ENCODE measurements at regions not wholly inside any gene's neighbourhood (a gene's known extent, or its start where the extent isn't known, plus 50 kb on each side); places are given as distances from the start of the nearest gene placed in this dataset.
"Not testable (repeated sequence)": the region's sequence is repeated elsewhere in the genome, so short reads cannot be mapped to it uniquely, and the experiment has no call there.

GRCh38 chr16:26700250-26700649 is 366.5 kb upstream of the C16orf82 start:
- Mint-ChIP-seq H3K27ac (no peak overlapping the region), H3K4me3 (no peak overlapping the region), H3K9me3 (peaks cover 6% of the 10 kb centered on the region), H3K36me3 (no peaks in the 10 kb centered on the region), H3K4me1 (ENCODE audit: low read depth) (no peaks in the 10 kb centered on the region), H3K27me3 (no peaks in the 10 kb centered on the region)
- ChIA-PET POLR2A (no interaction called here), CTCF (no interaction called here)
- intact Hi-C loops (cut with micrococcal nuclease), result no loop called here
- DNase-seq, result no peak

- H3K4me3 Mint-ChIP-seq, result no peak overlapping the region
- H3K27ac Mint-ChIP-seq, result no peak overlapping the region
These were observed 365.4 kb upstream of the C16orf82 start for GRCh38 chr16:26701243-26701886.

DNA sequence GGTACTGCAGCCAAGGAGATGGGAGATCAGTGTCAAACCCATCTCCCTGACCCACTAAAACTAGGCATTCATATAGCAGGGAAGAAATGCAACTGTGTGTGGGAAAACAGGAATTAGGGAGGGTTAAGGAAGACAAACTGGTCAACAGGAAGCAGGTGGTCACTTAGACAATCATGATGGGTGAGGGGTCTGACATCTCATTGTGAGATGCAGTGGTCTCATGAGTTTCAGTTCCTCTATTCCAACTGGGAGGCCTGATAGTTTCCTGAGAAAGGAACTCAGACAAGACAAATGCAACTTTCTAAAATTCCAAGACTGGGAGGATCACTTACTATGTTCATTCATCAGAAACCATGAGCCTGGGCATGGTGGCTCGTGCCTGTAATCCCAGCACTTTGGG is 361.4 kb upstream of the C16orf82 start:
- ChIA-PET CTCF (no interaction called here), POLR2A (no interaction called here)
- H3K36me3 Mint-ChIP-seq, result no peaks in the 10 kb centered on the region
- no peak overlapping the region for H3K27ac Mint-ChIP-seq
- DNase-seq, result no peak
- H3K4me3 Mint-ChIP-seq, result no peak overlapping the region
- H3K27me3 Mint-ChIP-seq, result peaks cover 3% of the 10 kb centered on the region
- intact Hi-C loops (cut with micrococcal nuclease), result no loop called here
- H3K4me1 Mint-ChIP-seq (ENCODE audit: low read depth), result no peaks in the 10 kb centered on the region
- peaks cover under 1% of the 10 kb centered on the region for H3K9me3 Mint-ChIP-seq

More at GRCh38 chr16:26701243-26701886, 365.4 kb upstream of the C16orf82 start:
- ChIA-PET POLR2A (no interaction called here), CTCF (no interaction called here)
- no peak for DNase-seq
- no peaks in the 10 kb centered on the region for H3K36me3 Mint-ChIP-seq
- no peaks in the 10 kb centered on the region for H3K4me1 Mint-ChIP-seq (ENCODE audit: low read depth)
- peaks cover 6% of the 10 kb centered on the region for H3K9me3 Mint-ChIP-seq
- H3K27me3 Mint-ChIP-seq, result peaks cover 3% of the 10 kb centered on the region
- intact Hi-C loops (cut with micrococcal nuclease), result no loop called here

DNA sequence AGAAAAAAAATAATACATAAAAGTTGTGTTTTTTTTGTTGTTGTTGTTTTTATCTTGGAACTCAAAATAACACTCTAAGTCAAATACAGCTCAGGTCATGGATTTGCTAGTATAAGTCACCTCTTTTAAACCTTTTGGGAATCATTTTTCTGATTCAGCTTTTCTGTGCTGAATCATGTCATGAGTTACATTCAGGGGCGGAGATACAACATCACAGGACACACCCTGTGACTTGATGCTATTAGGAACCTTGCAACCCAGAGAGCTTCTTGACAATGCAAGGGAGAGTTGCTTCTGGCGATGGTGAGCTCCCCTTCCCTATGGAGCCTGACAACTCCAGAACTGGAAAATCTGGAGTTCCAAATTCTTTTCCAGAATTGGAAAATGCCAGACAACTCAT is 358.3 kb upstream of the C16orf82 start:
- Mint-ChIP-seq H3K4me1 (ENCODE audit: low read depth) (no peaks in the 10 kb centered on the region), H3K27ac (no peak overlapping the region), H3K4me3 (no peak overlapping the region), H3K36me3 (no peaks in the 10 kb centered on the region), H3K9me3 (no peaks in the 10 kb centered on the region), H3K27me3 (peaks cover 3% of the 10 kb centered on the region)
- intact Hi-C loops (cut with micrococcal nuclease), result no loop called here
- ChIA-PET POLR2A (no interaction called here), CTCF (no interaction called here)
- DNase-seq, result no peak

- H3K4me1 Mint-ChIP-seq (ENCODE audit: low read depth), result no peaks in the 10 kb centered on the region
- DNase-seq, result no peak
- intact Hi-C loops (cut with micrococcal nuclease), result no loop called here
- POLR2A ChIA-PET, result no interaction called here
- H3K4me3 Mint-ChIP-seq, result no peak overlapping the region
- CTCF ChIA-PET, result no interaction called here
- no peaks in the 10 kb centered on the region for H3K9me3 Mint-ChIP-seq
- peaks cover 3% of the 10 kb centered on the region for H3K27me3 Mint-ChIP-seq
- no peak overlapping the region for H3K27ac Mint-ChIP-seq
- no peaks in the 10 kb centered on the region for H3K36me3 Mint-ChIP-seq
These were observed 357.6 kb upstream of the C16orf82 start for GRCh38 chr16:26709175-26709574.

DNA sequence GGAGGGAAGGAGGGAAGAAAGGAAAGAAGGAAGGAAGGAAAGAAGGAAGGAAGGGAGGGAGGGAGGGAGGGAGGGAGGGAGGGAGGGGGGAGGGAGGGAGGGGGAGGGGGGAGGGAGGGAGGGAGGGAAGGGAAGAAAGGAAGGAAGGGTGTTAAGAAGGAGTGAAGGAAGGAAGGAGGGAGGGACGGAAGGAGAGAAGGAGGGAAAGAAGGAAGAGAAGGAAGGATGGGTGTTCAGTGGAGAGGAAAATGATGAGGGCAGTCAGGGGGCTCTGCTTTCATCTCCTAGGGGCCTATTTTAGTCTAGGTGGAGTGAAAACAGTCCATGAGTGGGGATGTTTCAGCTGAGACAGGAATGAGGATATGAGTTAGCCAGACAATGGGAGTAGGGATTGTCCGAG is 357.0 kb upstream of the C16orf82 start:
- Mint-ChIP-seq H3K4me3 (no peak overlapping the region), H3K9me3 (no peaks in the 10 kb centered on the region), H3K36me3 (no peaks in the 10 kb centered on the region), H3K27me3 (peaks cover 3% of the 10 kb centered on the region), H3K4me1 (ENCODE audit: low read depth) (no peaks in the 10 kb centered on the region), H3K27ac (no peak overlapping the region)
- POLR2A ChIA-PET, result no interaction called here
- intact Hi-C loops (cut with micrococcal nuclease), result no loop called here
- no peak for DNase-seq
- CTCF ChIA-PET, result no interaction called here

DNA sequence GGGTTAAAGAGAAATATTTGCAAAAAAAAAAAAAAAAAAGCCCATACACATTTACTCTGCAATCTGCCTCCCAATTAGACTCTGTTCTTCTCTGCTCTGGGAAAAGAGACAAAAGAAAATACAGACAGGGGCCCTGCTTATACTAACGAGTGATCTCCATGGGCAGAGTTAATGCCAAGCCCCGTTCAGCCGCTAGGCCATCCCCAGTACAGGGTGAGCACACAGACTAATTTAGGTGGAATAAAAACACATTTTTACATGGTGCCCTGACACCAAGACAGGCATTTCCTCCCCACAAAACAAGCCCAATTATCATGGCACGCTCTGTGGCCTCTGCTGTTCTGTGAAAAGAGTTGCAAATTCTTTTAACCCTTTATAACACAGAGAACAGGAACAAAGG is 356.3 kb upstream of the C16orf82 start:
- Mint-ChIP-seq H3K36me3 (no peaks in the 10 kb centered on the region), H3K4me1 (ENCODE audit: low read depth) (no peaks in the 10 kb centered on the region), H3K9me3 (no peaks in the 10 kb centered on the region), H3K27ac (no peak overlapping the region), H3K27me3 (peaks cover 3% of the 10 kb centered on the region), H3K4me3 (no peak overlapping the region)
- no peak for DNase-seq
- ChIA-PET POLR2A (no interaction called here), CTCF (no interaction called here)
- intact Hi-C loops (cut with micrococcal nuclease), result no loop called here

DNA sequence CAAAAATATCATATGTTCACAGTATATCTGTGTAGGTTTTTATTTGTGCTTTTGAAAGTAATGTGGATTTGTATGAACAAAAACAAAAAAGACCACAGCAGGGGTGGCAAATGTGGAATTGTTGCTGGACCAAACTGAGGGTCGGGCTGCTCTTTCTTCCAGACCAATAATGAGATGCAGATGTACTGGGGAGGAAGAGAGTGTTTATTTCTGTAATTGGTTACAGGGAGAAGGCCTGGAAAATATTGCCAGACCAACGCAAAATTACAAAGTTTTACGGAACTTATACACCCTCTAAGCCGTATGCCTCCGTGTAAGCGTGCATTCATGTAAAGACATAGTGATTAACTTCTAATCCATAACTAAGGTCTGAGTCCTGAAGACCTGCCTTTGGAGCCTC is 353.9 kb upstream of the C16orf82 start:
- intact Hi-C loops (cut with micrococcal nuclease), result no loop called here
- ChIA-PET POLR2A (no interaction called here), CTCF (no interaction called here)
- no peak for DNase-seq
- Mint-ChIP-seq H3K27me3 (no peaks in the 10 kb centered on the region), H3K4me1 (ENCODE audit: low read depth) (no peaks in the 10 kb centered on the region), H3K27ac (no peak overlapping the region), H3K9me3 (no peaks in the 10 kb centered on the region), H3K4me3 (no peak overlapping the region), H3K36me3 (no peaks in the 10 kb centered on the region)

DNA sequence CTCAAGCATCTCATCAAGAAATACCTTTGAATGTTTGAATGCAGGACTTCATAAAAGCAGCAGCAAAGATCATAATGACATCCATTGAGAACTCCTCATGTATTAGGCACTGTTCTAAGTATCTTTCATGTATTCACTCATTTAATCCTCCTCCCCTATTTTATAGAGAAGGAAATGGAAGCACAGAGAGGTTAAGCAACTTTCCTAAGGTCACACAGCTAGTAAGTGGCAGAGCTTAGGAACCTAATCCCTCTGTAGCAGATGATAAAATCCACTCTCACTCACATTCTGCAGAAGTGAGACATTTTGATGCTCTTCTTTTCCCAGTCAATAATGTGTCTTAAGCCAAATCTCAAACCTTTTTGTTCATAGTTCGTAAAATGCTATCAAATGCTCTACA is 350.8 kb upstream of the C16orf82 start:
- ChIA-PET CTCF (no interaction called here), POLR2A (no interaction called here)
- Mint-ChIP-seq H3K9me3 (no peaks in the 10 kb centered on the region), H3K36me3 (no peaks in the 10 kb centered on the region), H3K27ac (no peak overlapping the region), H3K4me3 (no peak overlapping the region), H3K27me3 (no peaks in the 10 kb centered on the region), H3K4me1 (ENCODE audit: low read depth) (no peaks in the 10 kb centered on the region)
- DNase-seq, result no peak
- intact Hi-C loops (cut with micrococcal nuclease), result no loop called here

- H3K4me1 Mint-ChIP-seq (ENCODE audit: low read depth), result no peaks in the 10 kb centered on the region
- POLR2A ChIA-PET, result no interaction called here
- H3K27ac Mint-ChIP-seq, result no peak overlapping the region
- intact Hi-C loops (cut with micrococcal nuclease), result no loop called here
- CTCF ChIA-PET, result no interaction called here
- H3K4me3 Mint-ChIP-seq, result no peak overlapping the region
- no peak for DNase-seq
- no peaks in the 10 kb centered on the region for H3K9me3 Mint-ChIP-seq
- no peaks in the 10 kb centered on the region for H3K36me3 Mint-ChIP-seq
- H3K27me3 Mint-ChIP-seq, result no peaks in the 10 kb centered on the region
These were observed 348.9 kb upstream of the C16orf82 start for GRCh38 chr16:26717826-26718225.

DNA sequence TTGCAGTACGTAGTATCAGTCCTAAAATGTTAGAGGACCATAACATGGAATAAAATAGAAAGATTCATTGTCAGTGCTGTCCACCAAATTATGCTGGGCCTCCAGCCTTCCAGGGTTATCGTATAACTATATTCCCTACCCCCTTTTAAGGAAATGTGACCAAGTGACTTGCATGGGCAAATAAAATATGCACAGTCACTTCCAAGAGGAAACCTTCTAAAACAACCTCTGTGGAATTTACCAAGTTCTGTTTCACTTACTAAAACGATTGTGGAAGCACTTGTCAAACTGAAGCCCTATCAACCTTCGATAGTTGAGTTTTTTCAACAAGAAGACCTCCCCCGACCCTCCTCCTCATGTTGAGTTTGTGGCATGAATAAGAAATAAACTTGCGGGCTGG is 345.4 kb upstream of the C16orf82 start:
- Mint-ChIP-seq H3K36me3 (no peaks in the 10 kb centered on the region), H3K27me3 (peaks cover 3% of the 10 kb centered on the region), H3K27ac (no peak overlapping the region), H3K9me3 (no peaks in the 10 kb centered on the region), H3K4me3 (no peak overlapping the region), H3K4me1 (ENCODE audit: low read depth) (no peaks in the 10 kb centered on the region)
- ChIA-PET POLR2A (no interaction called here), CTCF (no interaction called here)
- intact Hi-C loops (cut with micrococcal nuclease), result no loop called here
- no peak for DNase-seq

- H3K27me3 Mint-ChIP-seq; intact Hi-C loops (cut with micrococcal nuclease); CTCF ChIA-PET; H3K9me3 Mint-ChIP-seq; H3K36me3 Mint-ChIP-seq; H3K4me3 Mint-ChIP-seq; POLR2A ChIA-PET; DNase-seq; H3K27ac Mint-ChIP-seq; H3K4me1 Mint-ChIP-seq (ENCODE audit: low read depth): not testable (repeated sequence)
These were observed 344.8 kb upstream of the C16orf82 start for GRCh38 chr16:26721957-26722356.

DNA sequence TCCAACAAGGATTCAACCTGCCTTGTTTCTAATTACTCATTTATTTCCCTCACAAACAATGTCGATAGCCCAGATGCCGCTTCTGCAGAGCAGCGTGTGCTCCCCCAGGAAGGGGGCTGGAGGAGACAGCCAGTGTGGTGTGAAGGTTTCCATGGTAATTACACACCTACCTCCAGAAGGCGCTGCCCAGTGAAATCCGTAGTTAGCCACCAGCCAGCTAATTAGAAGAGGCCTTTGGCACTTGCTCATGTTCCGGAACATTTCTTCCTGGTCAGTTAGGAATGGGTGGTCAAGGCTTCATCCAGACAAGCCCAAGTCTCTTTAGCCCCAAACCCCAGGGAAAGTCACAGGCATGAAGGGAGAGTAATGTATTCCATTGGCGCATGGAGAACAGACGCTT is 342.5 kb upstream of the C16orf82 start:
- POLR2A ChIA-PET, result no interaction called here
- Mint-ChIP-seq H3K4me1 (ENCODE audit: low read depth) (no peaks in the 10 kb centered on the region), H3K4me3 (no peak overlapping the region), H3K9me3 (no peaks in the 10 kb centered on the region), H3K27ac (no peak overlapping the region), H3K27me3 (peaks cover 5% of the 10 kb centered on the region), H3K36me3 (no peaks in the 10 kb centered on the region)
- intact Hi-C loops (cut with micrococcal nuclease), result no loop called here
- no peak for DNase-seq
- CTCF ChIA-PET, result no interaction called here

DNA sequence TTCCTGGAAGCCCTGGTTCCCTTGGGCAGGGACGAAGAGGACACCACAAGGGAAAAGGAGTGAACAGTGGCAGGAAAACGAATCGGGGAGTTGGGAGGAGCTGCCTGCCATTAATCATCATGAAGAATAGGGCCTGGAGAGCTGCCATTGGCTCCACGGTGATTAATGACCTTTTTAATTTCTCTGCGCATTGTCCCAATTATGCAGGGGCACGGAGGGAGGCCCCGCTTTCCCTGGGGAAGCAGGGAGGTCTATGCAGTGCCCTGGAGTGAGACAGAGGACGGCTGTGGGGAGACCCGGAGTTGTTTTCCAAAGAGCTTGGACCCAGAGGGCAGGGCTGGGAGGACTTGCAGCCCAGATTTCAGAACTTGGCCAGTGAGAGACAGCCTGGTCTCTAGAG is 338.9 kb upstream of the C16orf82 start:
- Mint-ChIP-seq H3K27ac (no peak overlapping the region), H3K27me3 (peaks cover 8% of the 10 kb centered on the region), H3K36me3 (no peaks in the 10 kb centered on the region), H3K4me3 (no peak overlapping the region), H3K9me3 (no peaks in the 10 kb centered on the region), H3K4me1 (ENCODE audit: low read depth) (no peaks in the 10 kb centered on the region)
- CTCF ChIA-PET, result no interaction called here
- intact Hi-C loops (cut with micrococcal nuclease), result no loop called here
- no peak for DNase-seq
- POLR2A ChIA-PET, result no interaction called here

All from activated CD4-positive, alpha-beta memory T cell treated with anti-CD3 and anti-CD28 coated beads for 36 hours (primary cell).